IMR-90 (cell line): ENCODE measurements at regions not wholly inside any gene's neighbourhood (a gene's known extent, or its start where the extent isn't known, plus 50 kb on each side); places are given as distances from the start of the nearest gene placed in this dataset.

Source experiments
- ATAC-seq: fragments of 200-7000 bp; cut with Tn5 transposase; 2 replicates; pipeline ENCODE4 v1.9.1; 2020; ENCODE audit warnings: low read depth, mild to moderate bottlenecking, moderate library complexity
- BruUV-seq: library from RNA; stranded (reverse); fragments of 400-500 nt; replicated peaks from 2 replicates; lab custom pipeline; 2021; lab: Mats Ljungman, UMichigan
- CTCF ChIA-PET: fragments of 300-600 bp; formaldehyde crosslinking; extraction: SDS; loops from one replicate; lab custom pipeline; 2021; ENCODE audit warnings: antibody characterized with exemption; lab: Yijun Ruan, JAX
- POLR2A ChIA-PET: fragments of 300-600 bp; sonication (Branson Sonifier 250); formaldehyde crosslinking; loops from one replicate; lab custom pipeline; 2022; ENCODE audit warnings: antibody characterized with exemption; ENCODE audit not compliant: unreplicated experiment; lab: Charles Lee
- DNase-seq: peaks from one replicate; pipeline ENCODE4 v3.0.0; 2013
- H2AFZ ChIP-seq: replicated peaks from 2 replicates; pipeline ENCODE3; 2013; ENCODE audit warnings: low read length, mild to moderate bottlenecking; ENCODE audit not compliant: poor library complexity
- H2AK5ac ChIP-seq: 2 replicates; pipeline ENCODE4 v1.6.1; 2013; ENCODE audit warnings: low read depth, low read length, inconsistent platforms
- H2AK9ac ChIP-seq: replicated peaks from 2 replicates; pipeline ENCODE3; 2013; ENCODE audit warnings: mild to moderate bottlenecking, low read depth, low read length, moderate library complexity; ENCODE audit not compliant: poor library complexity
- H2BK120ac ChIP-seq: 2 replicates; pipeline ENCODE4 v1.6.1; 2013; ENCODE audit warnings: low read depth, low read length, inconsistent platforms
- H2BK15ac ChIP-seq: 3 replicates; pipeline ENCODE4 v1.6.1; 2013; ENCODE audit warnings: low read depth, low read length, inconsistent platforms
- H2BK20ac ChIP-seq: 2 replicates; pipeline ENCODE4 v1.6.1; 2013; ENCODE audit warnings: low read depth, mild to moderate bottlenecking, inconsistent platforms, low read length, moderate library complexity
- H2BK5ac ChIP-seq: 2 replicates; pipeline ENCODE4 v1.6.1; 2013; ENCODE audit warnings: mild to moderate bottlenecking, low read depth, low read length, inconsistent platforms; ENCODE audit not compliant: poor library complexity, severe bottlenecking
- H3K14ac ChIP-seq: replicated peaks from 2 replicates; pipeline ENCODE4 v1.6.1; 2013; ENCODE audit warnings: low read depth, low read length, inconsistent platforms
- H3K18ac ChIP-seq: 2 replicates; pipeline ENCODE4 v1.6.1; 2013; ENCODE audit warnings: low read depth, low read length, control low read depth
- H3K23ac ChIP-seq: 2 replicates; pipeline ENCODE4 v1.6.1; 2013; ENCODE audit warnings: low read depth, low read length, inconsistent platforms
- H3K27ac ChIP-seq: 2 replicates; pipeline ENCODE4 v1.5.1; 2013; ENCODE audit warnings: mild to moderate bottlenecking, control low read depth, low read length; ENCODE audit not compliant: insufficient read depth
- H3K27me3 ChIP-seq: 2 replicates; pipeline ENCODE4 v1.6.1; 2013; ENCODE audit warnings: low read length; ENCODE audit not compliant: control insufficient read depth, insufficient read depth
- H3K36me3 ChIP-seq: 2 replicates; pipeline ENCODE4 v1.6.1; 2013; ENCODE audit warnings: low read length, mixed read lengths; ENCODE audit not compliant: control insufficient read depth, insufficient read depth
- H3K4ac ChIP-seq: 2 replicates; pipeline ENCODE4 v1.6.1; 2013; ENCODE audit warnings: low read depth, low read length, inconsistent platforms
- H3K4me1 ChIP-seq: 2 replicates; pipeline ENCODE4 v1.6.1; 2013; ENCODE audit warnings: low read length, mixed read lengths; ENCODE audit not compliant: control insufficient read depth, insufficient read depth
- H3K4me2 ChIP-seq: 2 replicates; pipeline ENCODE4 v1.6.1; 2013; ENCODE audit warnings: low read depth, mild to moderate bottlenecking, control low read depth, low read length, moderate library complexity
- H3K4me3 ChIP-seq: 2 replicates; pipeline ENCODE4 v1.5.1; 2013; ENCODE audit warnings: low read depth, mild to moderate bottlenecking, control low read depth, low read length, moderate library complexity; ENCODE audit not compliant: insufficient read depth
- H3K56ac ChIP-seq: 2 replicates; pipeline ENCODE4 v1.6.1; 2013; ENCODE audit warnings: low read length, inconsistent platforms; ENCODE audit not compliant: insufficient read depth; ENCODE audit errors: extremely low read depth
- H3K79me1 ChIP-seq, 2 experiments: 2 replicates each; pipeline ENCODE4 v1.6.1; 2013; ENCODE audit warnings: low read length in 2 of 2, inconsistent platforms in 1 of 2, low read depth in 1 of 2
- H3K9ac ChIP-seq: 2 replicates; pipeline ENCODE4 v1.6.1; 2013; ENCODE audit warnings: low read depth, low read length, control low read depth
- H3K9me1 ChIP-seq: 2 replicates; pipeline ENCODE4 v1.6.1; 2013; ENCODE audit warnings: low read length, inconsistent platforms; ENCODE audit not compliant: insufficient read depth
- H3K9me3 ChIP-seq: 2 replicates; pipeline ENCODE4 v1.6.1; 2013; ENCODE audit warnings: low read length; ENCODE audit not compliant: control insufficient read depth, insufficient read depth
- H4K20me1 ChIP-seq: 2 replicates; pipeline ENCODE4 v1.6.1; 2013; ENCODE audit warnings: low read length, inconsistent platforms; ENCODE audit not compliant: insufficient read depth
- H4K5ac ChIP-seq: 2 replicates; pipeline ENCODE4 v1.6.1; 2013; ENCODE audit warnings: mild to moderate bottlenecking, low read depth, low read length, control low read depth
- H4K8ac ChIP-seq, 2 experiments: 2 replicates each; pipeline ENCODE4 v1.6.1; 2013; ENCODE audit warnings: low read depth in 2 of 2, low read length in 2 of 2, control low read depth in 1 of 2, inconsistent platforms in 1 of 2
- H4K91ac ChIP-seq: 2 replicates; pipeline ENCODE4 v1.6.1; 2013; ENCODE audit warnings: low read depth, low read length, inconsistent platforms; ENCODE audit not compliant: insufficient read depth
- BHLHE40 ChIP-seq: fragments of 150-350 bp; IDR thresholded peaks from 2 replicates; pipeline ENCODE4 v1.6.1; 2016; ENCODE audit warnings: mild to moderate bottlenecking, low read depth, low read length
- CEBPB ChIP-seq: IDR thresholded peaks from 2 replicates; pipeline ENCODE4 v1.6.1; 2012; ENCODE audit warnings: low read depth, low read length, improper control_type of control experiment
- CTCF ChIP-seq: conservative IDR thresholded peaks from 2 replicates; pipeline ENCODE4 v1.5.1; 2012; ENCODE audit warnings: mild to moderate bottlenecking, low read depth, low read length, improper control_type of control experiment
- ELK1 ChIP-seq: fragments of 150-350 bp; IDR thresholded peaks from 2 replicates; pipeline ENCODE4 v1.6.1; 2016; ENCODE audit warnings: low read depth, mild to moderate bottlenecking, low read length, moderate library complexity, borderline replicate concordance
- FOS ChIP-seq: fragments of 150-350 bp; IDR thresholded peaks from 2 replicates; pipeline ENCODE4 v1.6.1; 2016; ENCODE audit warnings: low read depth, low read length
- MAFK ChIP-seq: IDR thresholded peaks from 2 replicates; pipeline ENCODE4 v1.6.1; 2012; ENCODE audit warnings: low read depth, low read length, improper control_type of control experiment
- MAZ ChIP-seq: IDR thresholded peaks from 2 replicates; pipeline ENCODE4 v1.6.1; 2012; ENCODE audit warnings: low read depth, mild to moderate bottlenecking, low read length, improper control_type of control experiment, moderate library complexity, borderline replicate concordance
- MXI1 ChIP-seq: IDR thresholded peaks from 2 replicates; pipeline ENCODE4 v1.6.1; 2012; ENCODE audit warnings: low read depth, mild to moderate bottlenecking, low read length, moderate library complexity, borderline replicate concordance
- NFE2L2 ChIP-seq: fragments of 150-350 bp; IDR thresholded peaks from 2 replicates; pipeline ENCODE4 v1.6.1; 2016; ENCODE audit warnings: low read depth, mild to moderate bottlenecking, low read length
- POLR2A ChIP-seq: IDR thresholded peaks from 2 replicates; pipeline ENCODE4 v1.6.1; 2012; ENCODE audit warnings: mild to moderate bottlenecking, low read depth, low read length
- RAD21 ChIP-seq: IDR thresholded peaks from 2 replicates; pipeline ENCODE4 v1.6.1; 2012; ENCODE audit warnings: low read length, improper control_type of control experiment
- RCOR1 ChIP-seq: IDR thresholded peaks from 2 replicates; pipeline ENCODE4 v1.6.1; 2012; ENCODE audit warnings: mild to moderate bottlenecking, low read length, improper control_type of control experiment; ENCODE audit not compliant: insufficient replicate concordance
- RFX5 ChIP-seq: IDR thresholded peaks from 2 replicates; pipeline ENCODE4 v1.8.0; 2012; ENCODE audit warnings: low read depth, mild to moderate bottlenecking, low read length, moderate library complexity
- SMC3 ChIP-seq: fragments of 150-350 bp; IDR thresholded peaks from 2 replicates; pipeline ENCODE4 v1.6.1; 2016; ENCODE audit warnings: low read depth, mild to moderate bottlenecking, antibody characterized with exemption, low read length, moderate library complexity
- USF2 ChIP-seq: fragments of 150-350 bp; IDR thresholded peaks from 2 replicates; pipeline ENCODE4 v1.6.1; 2017; ENCODE audit warnings: mild to moderate bottlenecking, antibody characterized with exemption, low read length, low read depth
- dilution Hi-C: fragments of 300-500 bp; cut with HindIII; formaldehyde crosslinking; loops from one replicate; pipeline ENCODE4 v1.14.3; 2018; ENCODE audit warnings: low sequenced_read_pairs; ENCODE audit not compliant: unreplicated experiment
- in situ Hi-C: fragments of 300-500 bp; cut with MboI; formaldehyde crosslinking; loops from 3 replicates; pipeline ENCODE4 v1.14.3; 2019; ENCODE audit warnings: low sequenced_read_pairs, inconsistent platforms, mixed read lengths
- intact Hi-C: fragments of 100-400 bp; cut with micrococcal nuclease; formaldehyde crosslinking; loops from 2 replicates; pipeline ENCODE4 v1.10.0; 2022

GRCh38 chr11:25587496-25587895, 744.4 kb upstream of the ANO3 start:
- Histone ChIP-seq H3K23ac (no peak overlapping the region), H3K4ac (no peak overlapping the region), H4K5ac (no peak overlapping the region), H3K9me3 (no peaks in the 10 kb centered on the region), H3K9me1 (no peaks in the 10 kb centered on the region), H2AK9ac (no peak overlapping the region), H3K4me3 (no peak overlapping the region), H4K91ac (no peak overlapping the region), H2BK15ac (no peak overlapping the region), H3K14ac (no peak overlapping the region), H3K27me3 (no peaks in the 10 kb centered on the region), H3K9ac (no peak overlapping the region), H2BK20ac (no peak overlapping the region), H4K20me1 (no peaks in the 10 kb centered on the region), H3K36me3 (no peaks in the 10 kb centered on the region), H3K27ac (no peak overlapping the region), H3K4me1 (no peaks in the 10 kb centered on the region), H3K56ac (no peak overlapping the region), H3K79me1 (no peaks in the 10 kb centered on the region), H2AFZ (no peak overlapping the region), H3K4me2 (no peak overlapping the region), H2BK5ac (no peak overlapping the region), H2BK120ac (no peak overlapping the region), H4K8ac (no peak overlapping the region), H2AK5ac (no peak overlapping the region), H3K18ac (no peak overlapping the region)
- in situ Hi-C loops (no loop called here), dilution Hi-C loops (no loop called here), intact Hi-C loops (no loop called here)
- ChIA-PET CTCF (no interaction called here), POLR2A (no interaction called here)
- BruUV-seq = no TSS peak
- DNase-seq = no peak
- TF ChIP-seq BHLHE40 = no peak
- TF ChIP-seq MAZ = no peak
- no peak for TF ChIP-seq RAD21
- no peak for TF ChIP-seq SMC3
- no peak for TF ChIP-seq RFX5
- TF ChIP-seq CEBPB = no peak
- TF ChIP-seq USF2 = no peak
- no peak for TF ChIP-seq MXI1
- TF ChIP-seq CTCF = no peak
- no peak for TF ChIP-seq MAFK
- no peak for TF ChIP-seq RCOR1
- no peak for TF ChIP-seq ELK1
- no peak for TF ChIP-seq NFE2L2
- TF ChIP-seq POLR2A = no peak
- no peak for TF ChIP-seq FOS
- no peak for ATAC-seq
